Right cardiac atrium (tissue), 5 donors: ENCODE measurements at regions not wholly inside any gene's neighbourhood (a gene's known extent, or its start where the extent isn't known, plus 50 kb on each side); places are given as distances from the start of the nearest gene placed in this dataset.

Experiments used
- ATAC-seq, 2 donors: fragments of 200-7000 bp; cut with Tn5 transposase; one replicate each; pipeline versions ENCODE4 v1.8.0 to v1.9.1; 2020; ENCODE audit warnings: moderate library complexity in 2 of 2, mild to moderate bottlenecking in 1 of 2
- DNase-seq, 3 donors: peaks; one replicate each; pipeline ENCODE4 v3.0.0-alpha.2; 2020
- H3K27ac ChIP-seq: one replicate; pipeline ENCODE4 v1.5.1; 2013; ENCODE audit warnings: mild to moderate bottlenecking, low read length, control low read depth, moderate library complexity
- H3K27me3 ChIP-seq: one replicate; pipeline ENCODE4 v1.6.1; 2013; ENCODE audit not compliant: control insufficient read depth, insufficient read depth
- H3K4me1 ChIP-seq: one replicate; pipeline ENCODE4 v1.6.1; 2013; ENCODE audit warnings: low read length; ENCODE audit not compliant: control insufficient read depth, insufficient read depth
- H3K4me3 ChIP-seq: one replicate; pipeline ENCODE4 v1.5.1; 2013; ENCODE audit warnings: low read length, control low read depth
- H3K9me3 ChIP-seq: one replicate; pipeline ENCODE4 v1.6.1; 2013; ENCODE audit warnings: low read length; ENCODE audit not compliant: control insufficient read depth
- WGBS: extraction: QIAGEN DNeasy Blood & Tissue Kit; methylation state at CpG from one replicate; pipeline ENCODE4 v1.1.7; 2013; 5-methylcytosine and 5-hydroxymethylcytosine counted together
- intact Hi-C, 4 donors: fragments of 100-400 bp; cut with DNase I; formaldehyde crosslinking; loops; one replicate each; pipeline versions ENCODE4 v1.11.0 to v1.14.0; 2022 to 2023
- donor health status: healthy with polysubstance abuse.
- donor health status: DM: no; HTN: yes; CAD: no.
- donor health status: DM: no; HTN: no; CAD: no.
- donor health status: DM: no; HTN: yes; CAD: no; lungs with severe emphysema.
- donor health status: DM: yes; HTN: yes; CAD: no.

DNA sequence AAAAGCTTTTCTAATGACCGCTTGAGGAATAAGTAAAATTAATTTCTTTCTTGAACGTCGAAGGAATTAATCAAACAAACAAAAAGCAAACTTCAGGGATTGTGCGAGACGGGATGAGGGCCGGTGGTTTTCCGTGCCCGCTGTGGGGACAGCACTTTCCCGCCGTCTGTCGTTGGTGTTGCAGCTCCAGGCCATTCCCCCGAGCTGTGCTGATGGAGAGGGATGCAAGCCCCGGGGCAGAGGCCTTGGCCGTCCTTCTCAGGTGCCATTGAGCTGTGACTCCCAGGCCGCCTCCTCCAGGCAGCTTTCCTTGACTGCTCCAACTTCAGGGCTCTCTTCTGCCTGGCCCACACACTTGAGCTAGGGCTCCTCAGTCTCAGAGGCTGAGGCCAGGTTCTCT is 109.0 kb upstream of the C14orf180 start:
- intact Hi-C loops, result no loop called here
- WGBS, result 86% methylated on average over 15 of the region's 15 CpGs

DNA sequence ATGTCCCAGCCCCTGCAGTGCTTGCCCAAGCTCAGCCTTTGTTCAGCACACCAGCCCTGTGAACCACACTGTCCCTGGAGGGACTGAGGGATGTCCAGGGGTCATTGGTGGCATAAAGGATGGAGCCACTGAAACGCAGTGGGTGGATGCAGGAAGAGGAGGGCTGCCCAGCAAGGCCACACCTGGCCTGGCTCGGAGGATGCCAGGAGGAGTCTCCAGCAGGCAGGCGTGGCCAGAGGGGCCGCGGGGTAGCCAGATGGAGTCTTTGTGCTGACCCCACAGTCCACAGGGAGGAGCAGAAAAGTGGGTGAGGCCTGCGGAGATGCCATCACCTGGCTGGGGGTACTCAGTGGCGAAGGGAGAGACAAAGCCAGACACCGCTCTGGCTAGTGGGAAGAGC is 108.5 kb upstream of the C14orf180 start:
- H3K27me3 ChIP-seq, result no peaks in the 10 kb centered on the region
- H3K27ac ChIP-seq, result no peak overlapping the region
- ATAC-seq (no peak), DNase-seq (no peak)
- 88% methylated on average over 8 of the region's 8 CpGs for WGBS
- H3K4me3 ChIP-seq, result no peak overlapping the region
- intact Hi-C loops, result no loop called here
- no peaks in the 10 kb centered on the region for H3K4me1 ChIP-seq
- H3K9me3 ChIP-seq, result no peaks in the 10 kb centered on the region

More for the DNA sequence above, 109.0 kb upstream of the C14orf180 start:
- Histone ChIP-seq H3K4me3 (no peak overlapping the region), H3K27me3 (no peaks in the 10 kb centered on the region), H3K9me3 (no peaks in the 10 kb centered on the region), H3K27ac (no peak overlapping the region), H3K4me1 (no peaks in the 10 kb centered on the region)
- DNase-seq (no peak), ATAC-seq (no peak)

DNA sequence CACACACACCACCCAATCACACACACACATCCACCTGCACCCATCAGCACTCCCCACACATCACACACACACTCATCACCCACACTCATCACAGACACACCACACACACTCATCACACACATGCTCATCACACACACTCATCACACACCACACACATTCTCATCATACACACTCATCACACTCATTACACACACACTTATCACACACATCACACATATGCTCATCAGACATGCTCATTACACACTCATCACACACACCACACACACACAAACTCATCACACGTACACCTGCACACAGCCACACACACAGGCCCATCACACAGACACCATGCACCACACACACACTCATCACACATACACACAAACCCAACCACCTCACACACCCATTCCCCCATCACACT is 107.5 kb upstream of the C14orf180 start:
- H3K27me3 ChIP-seq, result no peaks in the 10 kb centered on the region
- H3K4me3 ChIP-seq, result no peak overlapping the region
- no peaks in the 10 kb centered on the region for H3K4me1 ChIP-seq
- intact Hi-C loops, result no loop called here
- WGBS, result 91% methylated on average over 1 of the region's 1 CpG
- H3K27ac ChIP-seq, result no peak overlapping the region
- no peak for DNase-seq
- H3K9me3 ChIP-seq, result no peaks in the 10 kb centered on the region
- ATAC-seq, result no peak

DNA sequence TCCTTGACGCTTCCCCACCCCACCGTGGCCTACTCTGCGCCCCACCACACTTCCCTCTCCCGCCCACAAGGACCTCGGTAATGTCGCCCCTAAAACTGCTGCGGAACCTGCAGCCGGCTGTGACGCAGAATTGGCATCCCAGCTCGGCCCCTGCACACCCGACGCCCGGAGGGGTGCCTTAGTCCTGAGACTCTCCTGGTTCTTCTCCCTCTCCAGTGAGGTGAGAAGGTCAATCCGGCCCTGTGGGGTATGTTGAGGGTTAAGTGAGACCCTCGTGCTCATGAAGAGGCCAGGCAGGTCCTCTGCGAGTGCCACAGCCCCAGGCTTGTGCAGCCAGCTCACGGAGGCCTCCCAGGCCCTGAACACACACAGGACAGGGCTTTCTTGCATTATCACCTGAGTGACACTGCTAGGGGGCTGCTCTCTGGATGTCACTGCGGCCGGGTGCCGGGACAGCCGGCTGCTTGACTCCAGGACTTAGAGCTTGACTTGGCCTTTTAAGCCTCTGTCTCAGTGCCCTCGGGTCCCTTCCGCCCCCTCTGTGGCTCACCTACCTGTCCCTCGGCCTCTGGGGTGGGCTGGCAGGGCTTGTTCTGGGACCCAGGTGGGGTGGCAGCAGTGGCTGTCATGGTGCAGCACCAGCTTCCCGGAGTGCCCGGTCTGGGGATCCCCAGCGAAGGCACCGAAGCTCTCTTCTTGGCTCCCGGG is 106.9 kb upstream of the C14orf180 start:
- Histone ChIP-seq H3K4me1 (no peaks in the 10 kb centered on the region), H3K4me3 (no peak overlapping the region), H3K9me3 (no peaks in the 10 kb centered on the region), H3K27me3 (no peaks in the 10 kb centered on the region), H3K27ac (no peak overlapping the region)
- ATAC-seq, result no peak
- DNase-seq, result no peak
- 82% methylated on average over 29 of the region's 29 CpGs for WGBS
- intact Hi-C loops, result no loop called here

GRCh38 chr14:104473244-104473565 is 106.4 kb upstream of the C14orf180 start:
- no peak overlapping the region for H3K4me3 ChIP-seq
- intact Hi-C loops, result no loop called here
- ATAC-seq, result no peak

DNA sequence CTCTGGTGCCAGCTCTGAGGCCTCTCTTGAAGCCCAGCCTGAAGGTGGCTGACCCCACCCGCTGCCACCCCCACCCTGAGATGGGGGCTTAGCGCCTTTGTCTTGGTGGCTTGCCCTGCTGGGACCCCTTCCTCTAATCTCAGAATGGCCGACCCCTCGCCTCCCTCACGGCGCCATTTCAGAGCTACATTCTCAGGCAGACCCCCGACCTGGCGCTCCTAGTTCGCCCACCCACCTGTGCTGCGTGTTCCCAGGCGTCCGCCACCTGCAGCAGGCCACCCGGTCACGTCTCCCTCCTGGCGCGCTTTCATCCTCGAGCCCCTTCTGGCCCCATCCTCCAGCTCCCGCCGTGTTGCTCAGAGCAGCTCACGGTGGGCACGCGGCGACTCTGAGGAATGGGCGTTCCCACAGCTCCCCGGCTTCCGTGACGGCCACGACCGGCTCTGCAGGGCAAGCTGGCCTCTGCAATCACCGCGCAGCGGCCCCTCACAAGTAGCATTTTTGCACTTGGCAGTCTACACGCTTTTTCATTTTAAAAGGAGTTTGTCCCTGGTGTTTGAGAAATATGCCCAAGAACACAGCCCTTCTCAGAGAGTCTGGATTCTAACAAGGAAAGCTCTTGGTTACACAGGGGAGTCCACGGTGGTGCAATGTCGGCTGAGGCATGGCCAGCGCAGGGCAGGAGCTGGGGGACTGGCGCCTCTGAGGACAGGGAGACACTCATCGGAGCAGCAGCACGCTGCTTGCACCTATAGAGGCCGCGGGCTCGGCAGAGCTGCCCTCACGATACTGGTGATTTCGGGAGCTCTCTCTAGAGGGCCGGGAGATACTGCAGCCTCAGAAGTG is 105.7 kb upstream of the C14orf180 start:
- Histone ChIP-seq H3K4me1 (no peaks in the 10 kb centered on the region), H3K27ac (no peak overlapping the region), H3K27me3 (no peaks in the 10 kb centered on the region), H3K4me3 (no peak overlapping the region), H3K9me3 (no peaks in the 10 kb centered on the region)
- no peak for ATAC-seq
- DNase-seq, result no peak
- WGBS, result 67% methylated on average over 45 of the region's 45 CpGs
- intact Hi-C loops, result no loop called here

More at GRCh38 chr14:104473244-104473565, 106.4 kb upstream of the C14orf180 start:
- no peaks in the 10 kb centered on the region for H3K27me3 ChIP-seq
- H3K27ac ChIP-seq, result no peak overlapping the region
- H3K4me1 ChIP-seq, result no peaks in the 10 kb centered on the region
- DNase-seq, result no peak
- WGBS, result 77% methylated on average over 4 of the region's 4 CpGs
- H3K9me3 ChIP-seq, result no peaks in the 10 kb centered on the region

DNA sequence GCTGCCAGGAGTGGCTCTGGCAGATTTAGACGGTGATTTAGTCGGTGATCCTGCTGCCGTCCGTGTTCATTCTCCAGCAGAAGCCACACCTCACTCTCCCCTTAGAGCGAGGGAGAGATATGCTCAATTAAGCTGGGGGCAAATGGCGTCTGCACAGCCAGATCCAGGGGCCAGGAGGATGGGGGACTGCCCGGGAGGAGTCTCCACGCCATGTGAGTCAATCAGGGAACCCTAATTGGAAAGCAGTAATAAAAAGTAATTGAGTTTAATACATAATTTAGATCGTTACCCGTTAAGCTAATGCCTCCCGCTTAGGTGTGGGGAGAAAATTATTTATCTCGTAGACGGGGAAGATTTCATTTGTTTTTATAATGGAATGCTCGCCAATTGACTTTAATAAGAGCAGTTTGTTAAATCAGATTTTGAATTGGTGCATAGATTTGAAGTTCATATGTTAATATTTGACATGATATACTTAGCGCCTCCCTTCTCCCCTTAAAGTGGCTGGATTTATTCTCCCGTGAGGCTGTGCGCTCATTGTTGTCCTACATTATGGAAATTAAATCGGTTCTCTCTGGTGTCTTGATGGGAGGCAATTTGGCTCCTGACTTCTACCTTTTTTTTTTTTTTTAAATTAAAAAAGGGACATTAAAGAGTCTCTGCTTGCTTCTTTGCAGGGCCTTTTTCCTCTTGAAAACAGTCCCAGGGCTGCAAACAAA is 104.9 kb upstream of the C14orf180 start:
- Histone ChIP-seq H3K27ac (no peak overlapping the region), H3K27me3 (no peaks in the 10 kb centered on the region), H3K4me1 (no peaks in the 10 kb centered on the region), H3K4me3 (no peak overlapping the region), H3K9me3 (no peaks in the 10 kb centered on the region)
- 73% methylated on average over 18 of the region's 18 CpGs for WGBS
- intact Hi-C loops, result no loop called here
- no peak for ATAC-seq
- no peak for DNase-seq

DNA sequence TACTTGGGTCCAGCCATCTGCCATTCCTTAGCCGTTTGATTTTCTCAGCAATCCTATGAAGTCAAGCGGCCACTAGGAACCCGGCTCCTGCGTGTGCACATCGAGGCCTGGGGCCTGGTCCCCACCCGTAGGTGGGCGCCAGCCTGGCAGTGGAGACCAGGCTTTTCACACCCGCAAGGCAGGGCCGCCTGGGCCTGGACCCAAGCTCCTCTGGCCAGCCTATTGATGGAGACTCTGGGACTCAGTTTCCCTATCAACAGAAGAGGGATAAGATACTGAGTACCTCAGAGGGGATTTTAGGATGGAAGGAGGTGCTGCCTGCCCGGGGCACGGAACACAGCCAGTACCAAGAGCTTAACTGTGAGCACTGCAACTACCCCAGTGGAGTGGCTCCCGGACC is 104.3 kb upstream of the C14orf180 start:
- no peaks in the 10 kb centered on the region for H3K27me3 ChIP-seq
- 87% methylated on average over 12 of the region's 12 CpGs for WGBS
- DNase-seq, result no peak
- H3K4me3 ChIP-seq, result no peak overlapping the region
- no peak for ATAC-seq
- intact Hi-C loops, result no loop called here
- no peak overlapping the region for H3K27ac ChIP-seq
- no peaks in the 10 kb centered on the region for H3K4me1 ChIP-seq
- H3K9me3 ChIP-seq, result no peaks in the 10 kb centered on the region

DNA sequence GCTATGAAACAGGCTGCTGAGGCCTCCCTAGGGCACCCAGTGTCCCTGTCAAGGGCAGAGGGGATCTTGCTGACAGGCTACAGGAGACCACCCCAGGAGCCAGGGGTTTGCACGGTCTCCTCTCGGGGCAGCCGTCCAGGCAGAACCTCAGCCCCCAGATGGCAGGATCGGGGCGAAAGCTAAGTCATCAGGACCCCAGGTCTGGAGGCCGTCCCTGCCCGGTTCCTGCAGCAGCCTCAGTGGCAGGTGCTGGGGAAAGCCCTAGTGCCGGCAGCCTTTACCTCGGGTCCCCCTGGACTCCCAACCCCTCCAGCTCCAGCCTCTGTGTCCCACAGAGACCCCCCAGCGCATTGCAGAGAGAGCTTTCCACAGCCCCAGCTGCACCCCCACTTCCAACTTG is 103.8 kb upstream of the C14orf180 start:
- Histone ChIP-seq H3K4me1 (no peaks in the 10 kb centered on the region), H3K4me3 (no peak overlapping the region), H3K9me3 (no peaks in the 10 kb centered on the region), H3K27me3 (no peaks in the 10 kb centered on the region), H3K27ac (no peak overlapping the region)
- DNase-seq (no peak), ATAC-seq (no peak)
- WGBS, result 90% methylated on average over 10 of the region's 10 CpGs
- intact Hi-C loops, result no loop called here

DNA sequence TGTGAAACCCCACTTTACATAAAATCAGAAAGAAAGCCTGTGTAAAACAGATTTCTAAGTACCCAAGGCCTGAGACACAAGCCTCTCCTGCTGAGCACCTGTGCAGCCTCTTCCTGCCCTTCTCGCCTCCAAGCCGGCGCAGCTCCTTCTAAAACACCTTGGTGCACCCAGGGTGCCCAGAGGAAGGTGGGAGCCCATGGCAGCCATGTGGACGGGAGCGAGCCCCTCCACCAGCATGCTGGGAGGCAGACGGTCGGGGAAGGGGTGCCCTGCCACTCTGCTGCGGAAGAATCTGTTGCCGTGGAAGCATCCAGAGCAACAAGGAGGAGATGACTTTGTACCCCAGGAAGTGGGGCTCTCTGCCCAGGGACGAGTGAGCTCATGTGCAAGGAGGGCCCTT is 103.1 kb upstream of the C14orf180 start:
- Histone ChIP-seq H3K4me1 (no peaks in the 10 kb centered on the region), H3K4me3 (no peak overlapping the region), H3K27me3 (no peaks in the 10 kb centered on the region), H3K9me3 (no peaks in the 10 kb centered on the region), H3K27ac (no peak overlapping the region)
- 82% methylated on average over 10 of the region's 10 CpGs for WGBS
- intact Hi-C loops, result no loop called here
- no peak for ATAC-seq
- no peak for DNase-seq

DNA sequence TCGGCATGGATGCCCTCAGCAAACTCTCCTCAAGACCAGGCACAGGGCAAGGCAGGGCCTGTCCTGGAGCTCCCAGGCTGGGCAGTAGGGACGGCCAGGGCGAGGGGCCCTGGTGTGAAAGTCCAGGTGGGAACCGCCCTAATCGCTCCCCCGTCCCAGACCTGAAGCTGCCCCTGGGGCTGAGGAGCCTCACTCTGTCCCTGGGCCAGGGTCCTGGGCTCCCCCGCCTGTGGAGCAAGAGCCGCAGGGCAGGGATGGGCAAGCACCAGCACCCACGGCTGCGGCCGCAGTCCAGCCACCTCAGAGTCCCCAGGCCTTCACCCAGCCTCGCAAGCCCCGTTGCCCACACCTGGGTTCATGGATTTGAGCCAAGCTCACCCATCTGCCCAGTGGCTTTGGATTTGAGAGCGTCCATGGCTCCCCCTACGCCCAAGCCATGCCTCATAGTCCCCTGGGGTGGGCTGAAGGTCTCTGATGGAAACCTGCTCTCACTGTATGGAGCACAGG is 102.4 kb upstream of the C14orf180 start:
- Histone ChIP-seq H3K4me3 (no peak overlapping the region), H3K9me3 (no peaks in the 10 kb centered on the region), H3K27me3 (no peaks in the 10 kb centered on the region), H3K4me1 (no peaks in the 10 kb centered on the region), H3K27ac (no peak overlapping the region)
- DNase-seq, result no peak
- intact Hi-C loops, result no loop called here
- WGBS, result 90% methylated on average over 15 of the region's 15 CpGs
- ATAC-seq, result no peak
